Lower leg skin (tissue), 4 donors: ENCODE measurements at regions not wholly inside any gene's neighbourhood (a gene's known extent, or its start where the extent isn't known, plus 50 kb on each side); places are given as distances from the start of the nearest gene placed in this dataset.
"Not testable (repeated sequence)": the region's sequence is repeated elsewhere in the genome, so short reads cannot be mapped to it uniquely, and the experiment has no call there.

Experiments
- DNase-seq, 2 donors: peaks; one replicate each; pipeline ENCODE4 v3.0.0-alpha.2; 2019; ENCODE audit warnings: low spot score in 2 of 2
- H3K4me3 ChIP-seq: fragments of 200-600 bp; sonication (generic); 2 replicates; pipeline ENCODE4 v1.5.1; 2017; ENCODE audit warnings: mild to moderate bottlenecking, low read depth; ENCODE audit not compliant: poor library complexity, severe bottlenecking
- CTCF ChIP-seq, 3 donors: fragments of 450-650 bp; IDR thresholded peaks; one replicate each; pipeline ENCODE4 v1.5.1; 2016; ENCODE audit warnings: antibody characterized with exemption in 3 of 3, mild to moderate bottlenecking in 3 of 3, moderate library complexity in 2 of 3
- POLR2A ChIP-seq, 2 donors: fragments of 450-650 bp; IDR thresholded peaks; one replicate each; pipeline ENCODE4 v1.6.1; 2016 to 2017; ENCODE audit warnings: antibody characterized with exemption in 2 of 2, mild to moderate bottlenecking in 1 of 2, moderate library complexity in 1 of 2
- WGBS, 2 donors: methylation state at CpG; one replicate each; pipeline ENCODE4 v1.1.5; 2018; 5-methylcytosine and 5-hydroxymethylcytosine counted together
- intact Hi-C: fragments of 100-400 bp; cut with DNase I; formaldehyde crosslinking; loops from one replicate; pipeline ENCODE4 v1.15.0; 2023; ENCODE audit warnings: low total_unique reads

- intact Hi-C loops: no loop called here
- TF ChIP-seq POLR2A (IDR thresholded peaks at IDR 0.05): no peak
- TF ChIP-seq CTCF (IDR thresholded peaks at IDR 0.05): no peak
- no peak overlapping the region for H3K4me3 ChIP-seq
- no peak for DNase-seq
Observed at GRCh38 chr1:232422098-232422497, 207.8 kb downstream of the SIPA1L2 start.

GRCh38 chr1:232421143-232421796 lies 208.7 kb downstream of the SIPA1L2 start:
- TF ChIP-seq CTCF (IDR thresholded peaks at IDR 0.05): no peak
- TF ChIP-seq POLR2A (IDR thresholded peaks at IDR 0.05): no peak
- intact Hi-C loops: no loop called here

GRCh38 chr1:232417636-232418248 lies 212.2 kb downstream of the SIPA1L2 start:
- TF ChIP-seq POLR2A (IDR thresholded peaks at IDR 0.05) (no peak), CTCF (IDR thresholded peaks at IDR 0.05) (no peak)
- 88 to 93% methylated on average over 10 of the region's 10 CpGs for WGBS, 2 donors
- DNase-seq: no peak
- intact Hi-C loops: no loop called here
- no peak overlapping the region for H3K4me3 ChIP-seq

More at GRCh38 chr1:232421143-232421796, 208.7 kb downstream of the SIPA1L2 start:
- WGBS, 2 donors: 90 to 95% methylated on average over 9 of the region's 9 CpGs
- no peak for DNase-seq
- no peak overlapping the region for H3K4me3 ChIP-seq

GRCh38 chr1:232416026-232416568 lies 213.8 kb downstream of the SIPA1L2 start:
- no peak for DNase-seq
- intact Hi-C loops: no loop called here
- H3K4me3 ChIP-seq: no peak overlapping the region
- 39 to 61% methylated on average over 5 to 8 of the region's 8 CpGs for WGBS, 2 donors
- TF ChIP-seq CTCF (IDR thresholded peaks at IDR 0.05) (no peak), POLR2A (IDR thresholded peaks at IDR 0.05) (no peak)

- DNase-seq, intact Hi-C loops, H3K4me3 ChIP-seq: not testable (repeated sequence)
- WGBS, 2 donors: 70 to 71% methylated on average over 8 to 9 of the region's 10 CpGs
Observed at GRCh38 chr1:232415481-232415880, 214.5 kb downstream of the SIPA1L2 start.

GRCh38 chr1:232414100-232414499 lies 215.8 kb downstream of the SIPA1L2 start:
- TF ChIP-seq CTCF (IDR thresholded peaks at IDR 0.05): no peak
- TF ChIP-seq POLR2A (IDR thresholded peaks at IDR 0.05): no peak
- DNase-seq: no peak
- H3K4me3 ChIP-seq: no peak overlapping the region
- 95 to 98% methylated on average over 7 of the region's 7 CpGs for WGBS, 2 donors
- intact Hi-C loops: no loop called here
